Tibial nerve (tissue), 4 donors: ENCODE measurements at regions not wholly inside any gene's neighbourhood (a gene's known extent, or its start where the extent isn't known, plus 50 kb on each side); places are given as distances from the start of the nearest gene placed in this dataset.

ENCODE experiments used
- EP300 ChIP-seq, 2 donors: sonication (generic); formaldehyde crosslinking; IDR thresholded peaks; one replicate each; pipeline ENCODE4 v1.6.1; 2017; ENCODE audit warnings: antibody characterized with exemption in 2 of 2, mild to moderate bottlenecking in 1 of 2
- TF ChIP-seq, protein P1 (sequence below), 5 experiments: fragments of 200-600 bp in 3 of 5; fragments of 450-650 bp in 2 of 5; sonication (generic) in 3 of 5; IDR thresholded peaks; one replicate each; pipeline ENCODE4 v1.5.1; 2016 to 2019; ENCODE audit warnings: antibody characterized with exemption in 5 of 5, mild to moderate bottlenecking in 3 of 5, moderate library complexity in 2 of 5

DNA sequence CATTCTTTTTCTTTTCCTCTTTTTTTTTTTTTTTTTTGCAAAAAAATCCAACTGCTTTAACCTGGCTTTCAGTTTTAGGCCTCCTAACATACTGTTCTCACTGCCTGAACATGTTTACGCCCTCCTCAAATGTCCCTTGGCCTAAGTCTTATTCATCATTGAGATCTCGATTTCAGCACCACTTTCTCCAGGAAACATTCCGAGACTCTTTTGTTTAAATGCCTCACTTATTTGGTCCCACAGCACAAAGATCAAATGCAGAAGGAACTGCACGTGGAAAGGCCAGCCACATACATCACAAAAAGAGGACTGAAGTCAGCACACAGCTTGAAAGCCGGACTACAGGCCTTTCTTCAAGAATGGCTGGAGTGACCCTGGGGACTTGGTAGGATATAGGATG is 79.2 kb upstream of the POMP start:
- TF ChIP-seq EP300 (IDR thresholded peaks at IDR 0.05), result no peak
- TF ChIP-seq, protein P1, sequence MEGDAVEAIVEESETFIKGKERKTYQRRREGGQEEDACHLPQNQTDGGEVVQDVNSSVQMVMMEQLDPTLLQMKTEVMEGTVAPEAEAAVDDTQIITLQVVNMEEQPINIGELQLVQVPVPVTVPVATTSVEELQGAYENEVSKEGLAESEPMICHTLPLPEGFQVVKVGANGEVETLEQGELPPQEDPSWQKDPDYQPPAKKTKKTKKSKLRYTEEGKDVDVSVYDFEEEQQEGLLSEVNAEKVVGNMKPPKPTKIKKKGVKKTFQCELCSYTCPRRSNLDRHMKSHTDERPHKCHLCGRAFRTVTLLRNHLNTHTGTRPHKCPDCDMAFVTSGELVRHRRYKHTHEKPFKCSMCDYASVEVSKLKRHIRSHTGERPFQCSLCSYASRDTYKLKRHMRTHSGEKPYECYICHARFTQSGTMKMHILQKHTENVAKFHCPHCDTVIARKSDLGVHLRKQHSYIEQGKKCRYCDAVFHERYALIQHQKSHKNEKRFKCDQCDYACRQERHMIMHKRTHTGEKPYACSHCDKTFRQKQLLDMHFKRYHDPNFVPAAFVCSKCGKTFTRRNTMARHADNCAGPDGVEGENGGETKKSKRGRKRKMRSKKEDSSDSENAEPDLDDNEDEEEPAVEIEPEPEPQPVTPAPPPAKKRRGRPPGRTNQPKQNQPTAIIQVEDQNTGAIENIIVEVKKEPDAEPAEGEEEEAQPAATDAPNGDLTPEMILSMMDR (IDR thresholded peaks at IDR 0.05), result no peak
